ENCODE measurements at regions not wholly inside any gene's neighbourhood (a gene's known extent, or its start where the extent isn't known, plus 50 kb on each side); places are given as distances from the start of the nearest gene placed in this dataset.

GRCh38 chr2:177074099-177074710 lies 138.4 kb upstream of the HNRNPA3 start:
- H3K27me3 Mint-ChIP-seq: peaks cover 12% of the 10 kb centered on the region
- DNase-seq (ENCODE audit: extremely low spot score, unreplicated experiment): no peak
- TF ChIP-seq CTCF (conservative IDR thresholded peaks at IDR 0.05): no peak
- no peak overlapping the region for H3K27ac Mint-ChIP-seq
- no peak overlapping the region for H3K4me3 Mint-ChIP-seq
- no peaks in the 10 kb centered on the region for H3K36me3 Mint-ChIP-seq
- peaks cover 7% of the 10 kb centered on the region for H3K4me1 Mint-ChIP-seq (ENCODE audit: unreplicated experiment)
- peaks cover 11% of the 10 kb centered on the region for H3K9me3 Mint-ChIP-seq

GRCh38 chr2:177075254-177075653 lies 137.3 kb upstream of the HNRNPA3 start:
- Mint-ChIP-seq H3K27ac (no peak overlapping the region), H3K4me1 (ENCODE audit: unreplicated experiment) (peaks cover 7% of the 10 kb centered on the region), H3K27me3 (peaks cover 10% of the 10 kb centered on the region), H3K4me3 (no peak overlapping the region), H3K9me3 (peaks cover 11% of the 10 kb centered on the region), H3K36me3 (no peaks in the 10 kb centered on the region)
- no peak for TF ChIP-seq CTCF (conservative IDR thresholded peaks at IDR 0.05)
- no peak for DNase-seq (ENCODE audit: extremely low spot score, unreplicated experiment)

- DNase-seq (ENCODE audit: extremely low spot score, unreplicated experiment): no peak
- peaks cover 5% of the 10 kb centered on the region for H3K9me3 Mint-ChIP-seq
- no peak for TF ChIP-seq CTCF (conservative IDR thresholded peaks at IDR 0.05)
- H3K36me3 Mint-ChIP-seq: no peaks in the 10 kb centered on the region
- H3K4me1 Mint-ChIP-seq (ENCODE audit: unreplicated experiment): peaks cover 7% of the 10 kb centered on the region
- H3K4me3 Mint-ChIP-seq: no peak overlapping the region
- peaks cover 10% of the 10 kb centered on the region for H3K27me3 Mint-ChIP-seq
- H3K27ac Mint-ChIP-seq: no peak overlapping the region
These were observed 135.9 kb upstream of the HNRNPA3 start for GRCh38 chr2:177076636-177077179.

- Mint-ChIP-seq H3K27me3 (peaks cover 13% of the 10 kb centered on the region), H3K36me3 (no peaks in the 10 kb centered on the region), H3K4me1 (ENCODE audit: unreplicated experiment) (peaks cover 7% of the 10 kb centered on the region), H3K27ac (no peak overlapping the region), H3K9me3 (peaks cover 4% of the 10 kb centered on the region), H3K4me3 (no peak overlapping the region)
- no peak for TF ChIP-seq CTCF (conservative IDR thresholded peaks at IDR 0.05)
- DNase-seq (ENCODE audit: extremely low spot score, unreplicated experiment): no peak
These were observed 134.8 kb upstream of the HNRNPA3 start for GRCh38 chr2:177077778-177078177.

GRCh38 chr2:177078416-177078815 lies 134.2 kb upstream of the HNRNPA3 start:
- no peak for DNase-seq (ENCODE audit: extremely low spot score, unreplicated experiment)
- Mint-ChIP-seq H3K4me3 (no peak overlapping the region), H3K9me3 (no peaks in the 10 kb centered on the region), H3K27me3 (peaks cover 13% of the 10 kb centered on the region), H3K27ac (no peak overlapping the region), H3K36me3 (no peaks in the 10 kb centered on the region), H3K4me1 (ENCODE audit: unreplicated experiment) (peaks cover 7% of the 10 kb centered on the region)
- TF ChIP-seq CTCF (conservative IDR thresholded peaks at IDR 0.05): no peak

Measured in type B pancreatic cell (in vitro differentiated cells).